NCI-H510A treated with DMSO at 0.1 percent for 48 hours (cell line): ENCODE measurements at regions not wholly inside any gene's neighbourhood (a gene's known extent, or its start where the extent isn't known, plus 50 kb on each side); places are given as distances from the start of the nearest gene placed in this dataset.
"Not testable (repeated sequence)": the region's sequence is repeated elsewhere in the genome, so short reads cannot be mapped to it uniquely, and the experiment has no call there.

Experiments
- DNase-seq: peaks from one replicate; lab custom pipeline; 2025; lab: John Stamatoyannopoulos, UW

DNA sequence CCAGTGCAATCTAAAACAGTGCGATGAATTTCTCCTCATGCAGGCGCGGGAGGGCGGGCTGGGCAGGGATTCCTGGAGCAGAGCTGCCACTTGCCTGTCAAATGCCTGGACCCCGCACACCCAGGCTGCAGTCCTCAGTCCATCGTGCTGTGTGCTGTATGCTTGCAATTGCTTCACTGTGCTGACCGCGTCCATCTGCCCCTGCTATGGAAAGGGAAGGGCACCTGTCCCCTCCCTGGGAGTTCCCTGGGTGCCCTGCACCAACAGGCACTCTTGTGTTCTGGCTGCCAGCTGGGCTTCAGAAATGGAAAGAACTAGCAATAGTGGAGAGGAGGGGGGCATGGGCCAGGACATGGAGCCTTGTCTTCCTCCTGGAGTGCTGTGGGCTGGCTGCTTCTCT lies 185.4 kb upstream of the B3GAT1 start:
- DNase-seq, result no peak

GRCh38 chr11:134596404-134596803 lies 184.4 kb upstream of the B3GAT1 start:
- no peak for DNase-seq

DNA sequence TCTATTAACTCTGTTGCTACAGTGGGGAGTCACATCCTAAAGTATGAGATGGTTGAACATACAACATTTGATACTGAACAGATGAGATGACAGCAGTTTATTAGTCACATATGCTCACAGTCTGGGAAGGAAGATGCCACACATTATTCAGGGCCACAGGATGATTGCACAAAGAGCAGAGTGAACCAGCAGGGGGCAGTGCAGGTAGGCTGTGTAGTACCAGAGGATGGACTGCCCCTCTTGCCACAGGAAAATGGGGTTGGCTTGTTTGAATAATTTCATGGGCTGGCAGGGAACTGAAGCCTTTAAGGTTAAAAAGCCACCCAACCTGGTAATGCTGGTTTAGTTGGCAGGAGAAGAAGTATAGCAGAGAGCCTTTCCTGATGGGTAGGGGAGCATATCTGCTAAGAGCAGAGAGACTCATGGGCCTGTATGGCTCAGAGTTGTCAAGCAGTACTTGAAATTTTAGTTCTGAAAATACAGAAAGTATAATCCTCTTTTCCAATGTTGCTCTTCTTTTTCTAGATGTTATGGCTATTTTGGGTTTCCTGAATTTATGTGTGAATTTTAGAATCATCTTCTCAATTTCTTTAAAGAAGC lies 180.4 kb upstream of the B3GAT1 start:
- no peak for DNase-seq

DNA sequence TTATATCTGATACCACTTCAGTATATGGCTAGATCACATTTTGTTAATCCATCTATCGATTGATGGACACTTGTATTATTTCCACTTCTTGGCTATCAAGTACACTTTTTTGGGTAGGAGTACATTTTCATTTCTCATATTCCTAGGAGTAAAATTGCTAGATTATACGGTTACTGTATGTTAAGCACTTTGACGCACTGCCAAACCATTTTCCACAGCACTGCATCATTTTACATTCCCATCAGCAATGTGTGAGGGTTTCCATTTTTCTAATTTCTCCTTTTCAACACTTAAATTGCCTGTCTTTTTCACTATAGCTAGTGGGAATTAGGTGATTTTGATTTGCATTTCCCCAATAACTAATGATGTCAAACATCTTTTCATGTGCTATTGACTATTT lies 179.3 kb upstream of the B3GAT1 start:
- DNase-seq, result no peak

- no peak for DNase-seq
Observed at GRCh38 chr11:134589129-134589528, 177.1 kb upstream of the B3GAT1 start.

DNA sequence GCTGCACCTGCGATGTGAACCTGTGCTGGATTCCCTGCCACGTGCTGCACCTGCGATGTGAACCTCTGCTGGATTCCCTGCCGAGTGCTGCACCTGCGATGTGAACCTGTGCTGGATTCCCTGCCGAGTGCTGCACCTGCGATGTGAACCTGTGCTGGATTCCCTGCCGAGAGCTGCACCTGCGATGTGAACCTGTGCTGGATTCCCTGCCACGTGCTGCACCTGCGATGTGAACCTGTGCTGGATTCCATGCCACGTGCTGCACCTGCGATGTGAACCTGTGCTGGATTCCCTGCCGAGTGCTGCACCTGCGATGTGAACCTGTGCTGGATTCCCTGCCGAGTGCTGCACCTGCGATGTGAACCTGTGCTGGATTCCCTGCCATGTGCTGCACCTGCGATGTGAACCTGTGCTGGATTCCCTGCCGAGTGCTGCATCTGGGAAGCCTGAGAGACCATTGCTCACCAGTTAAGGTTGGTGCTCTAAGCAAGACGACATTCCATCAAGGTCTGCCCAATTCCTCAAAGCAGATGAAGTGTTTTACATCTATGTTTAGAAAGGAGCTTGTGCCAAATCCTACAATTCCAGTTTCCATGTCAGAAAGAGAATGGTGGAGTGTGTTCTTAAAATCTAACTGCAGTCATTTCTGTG lies 176.5 kb upstream of the B3GAT1 start:
- DNase-seq, result not testable (repeated sequence)

GRCh38 chr11:134587345-134587744 lies 175.3 kb upstream of the B3GAT1 start:
- no peak for DNase-seq

GRCh38 chr11:134586726-134587125 lies 174.7 kb upstream of the B3GAT1 start:
- DNase-seq, result no peak

- no peak for DNase-seq
Observed at GRCh38 chr11:134585666-134586610, 173.9 kb upstream of the B3GAT1 start.

DNA sequence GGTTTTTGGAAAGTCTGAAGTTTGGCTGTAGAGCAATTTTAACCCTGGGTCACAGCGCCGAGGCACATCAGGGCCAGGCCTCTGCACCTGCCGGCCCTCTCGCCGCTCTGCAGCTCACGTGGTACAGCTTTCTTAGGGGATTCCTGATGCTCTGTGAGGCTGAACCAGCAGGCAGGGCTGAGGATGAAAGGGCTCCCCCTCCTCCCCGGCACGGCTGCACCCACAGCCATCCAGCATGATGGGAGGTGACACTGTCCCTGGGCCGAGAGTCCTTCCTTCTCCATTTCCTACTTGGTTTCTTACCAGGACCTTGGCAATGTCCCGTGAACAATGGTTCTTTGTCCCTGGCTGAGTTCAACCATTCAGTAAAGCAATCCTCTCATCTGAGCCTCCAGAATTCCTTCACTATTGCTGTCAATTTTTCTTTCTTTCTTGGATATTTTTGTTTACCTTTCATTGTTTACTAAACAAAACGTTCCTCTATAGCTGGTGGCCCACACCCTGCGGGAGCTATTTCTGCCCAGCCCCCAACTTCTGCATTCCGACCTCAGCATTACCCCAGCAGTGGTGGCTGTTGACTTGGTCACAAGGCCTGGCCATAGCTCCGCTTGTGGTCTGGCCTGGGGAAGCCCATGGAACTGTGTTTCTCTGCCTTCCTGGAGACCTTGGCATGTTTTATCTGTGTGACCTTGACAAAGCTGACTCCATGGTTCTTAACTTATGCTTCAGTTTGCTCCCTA lies 172.8 kb upstream of the B3GAT1 start:
- DNase-seq, result no peak

DNA sequence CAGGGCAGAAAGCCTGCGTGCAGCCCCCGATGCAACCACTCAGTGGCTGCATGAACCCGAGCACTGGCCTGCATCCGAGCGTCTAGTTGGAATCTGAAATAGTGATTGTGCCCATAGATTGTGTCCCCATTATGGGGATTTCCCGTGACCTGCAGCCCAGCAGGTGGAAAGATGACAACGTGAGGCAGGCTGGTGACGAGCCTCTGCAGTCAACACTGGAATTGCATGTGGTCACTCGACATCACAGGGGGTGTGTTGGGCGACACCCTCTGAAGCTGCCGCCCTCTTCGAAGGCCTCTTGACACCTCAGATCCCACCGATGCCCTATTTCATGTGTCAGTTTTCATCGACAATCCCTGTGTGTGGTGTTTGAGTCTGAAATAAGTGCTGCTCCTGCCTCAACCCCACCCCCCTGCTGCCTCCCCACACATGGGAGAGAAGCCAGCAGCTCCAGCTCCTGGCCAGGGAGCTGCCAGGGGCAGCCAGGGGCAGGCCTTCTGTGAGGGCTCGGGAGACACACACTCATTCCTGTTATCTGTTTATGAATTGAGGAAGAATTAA lies 172.0 kb upstream of the B3GAT1 start:
- no peak for DNase-seq

DNA sequence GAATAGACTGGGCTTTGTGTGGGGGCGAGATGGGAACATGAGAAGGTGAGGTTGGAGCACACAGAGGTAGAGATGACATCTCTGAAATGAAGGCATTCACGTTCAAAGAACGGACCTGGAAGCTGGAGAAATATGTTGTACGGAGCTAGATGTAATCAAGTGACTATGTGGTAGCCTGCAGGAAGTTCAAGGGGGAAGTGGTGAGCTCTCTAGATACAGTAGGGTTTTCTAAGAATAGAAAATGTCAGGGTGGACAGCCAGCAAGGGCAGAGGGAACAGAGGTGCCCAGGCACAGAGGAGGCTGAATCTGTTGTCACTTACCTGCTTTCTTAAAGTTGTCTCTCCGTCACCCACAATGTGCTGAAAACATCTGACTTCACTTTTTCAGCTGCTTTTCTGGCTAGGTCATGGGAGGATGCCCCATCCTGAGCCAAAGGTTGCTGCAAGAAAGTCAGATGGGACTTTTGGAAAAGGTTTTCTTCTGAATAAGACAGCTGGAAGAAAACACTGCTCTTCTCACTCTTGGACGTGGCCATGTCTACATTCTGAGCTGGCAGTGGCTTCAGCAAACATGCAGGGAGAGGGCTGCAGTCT lies 171.5 kb upstream of the B3GAT1 start:
- DNase-seq, result no peak

DNA sequence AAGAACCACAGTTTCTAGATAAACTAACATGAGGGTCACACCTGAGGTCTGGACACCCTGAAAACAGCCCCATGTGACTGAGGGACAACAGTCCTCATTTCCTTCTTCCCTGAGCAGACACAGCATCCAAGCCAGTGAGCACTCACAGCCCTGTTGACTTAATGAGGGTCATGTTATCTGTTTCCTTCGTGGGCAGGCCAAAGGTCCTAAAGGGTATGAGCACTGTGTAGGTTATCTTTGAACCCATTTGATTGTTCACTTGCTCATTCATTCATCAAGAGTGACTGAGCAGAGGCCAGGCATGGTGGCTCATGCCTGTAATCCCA lies 170.7 kb upstream of the B3GAT1 start:
- no peak for DNase-seq

DNA sequence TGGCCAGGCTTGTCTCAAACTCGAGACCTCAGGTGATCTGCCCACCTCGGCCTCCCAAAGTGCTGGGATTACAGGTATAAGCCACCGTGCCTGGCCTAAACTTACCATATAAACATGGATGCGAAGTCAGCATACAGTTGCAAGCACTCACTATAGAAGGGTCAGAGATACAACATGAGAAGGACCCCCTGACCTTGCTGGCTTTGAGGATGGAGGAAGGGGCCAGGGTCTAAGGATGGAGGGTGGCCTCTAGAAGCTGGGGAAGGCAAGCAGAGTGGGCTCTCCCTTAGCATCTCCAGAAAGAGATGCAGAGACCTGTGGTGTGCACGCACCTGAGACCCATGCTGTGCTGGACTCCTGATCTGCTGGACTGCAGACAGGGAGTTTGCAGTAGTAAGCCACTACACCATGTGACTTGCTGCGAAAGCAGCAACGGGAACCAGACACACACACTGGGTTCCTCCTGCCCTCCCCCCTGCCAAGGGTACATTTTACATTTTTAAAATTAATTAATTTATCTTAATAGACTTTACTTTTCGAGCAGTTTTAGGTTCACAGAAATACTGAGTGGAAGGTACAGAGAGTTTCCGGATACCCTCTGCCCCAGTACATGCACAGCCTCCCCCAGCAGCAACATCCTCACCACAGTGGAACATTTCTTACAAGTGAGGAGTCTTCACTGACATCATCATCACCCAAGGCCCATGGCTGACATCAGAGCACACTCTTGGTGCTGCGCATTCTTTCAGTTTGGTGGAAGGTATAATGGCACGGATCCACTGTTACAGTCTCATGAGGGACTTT lies 170.1 kb upstream of the B3GAT1 start:
- DNase-seq, result no peak

DNA sequence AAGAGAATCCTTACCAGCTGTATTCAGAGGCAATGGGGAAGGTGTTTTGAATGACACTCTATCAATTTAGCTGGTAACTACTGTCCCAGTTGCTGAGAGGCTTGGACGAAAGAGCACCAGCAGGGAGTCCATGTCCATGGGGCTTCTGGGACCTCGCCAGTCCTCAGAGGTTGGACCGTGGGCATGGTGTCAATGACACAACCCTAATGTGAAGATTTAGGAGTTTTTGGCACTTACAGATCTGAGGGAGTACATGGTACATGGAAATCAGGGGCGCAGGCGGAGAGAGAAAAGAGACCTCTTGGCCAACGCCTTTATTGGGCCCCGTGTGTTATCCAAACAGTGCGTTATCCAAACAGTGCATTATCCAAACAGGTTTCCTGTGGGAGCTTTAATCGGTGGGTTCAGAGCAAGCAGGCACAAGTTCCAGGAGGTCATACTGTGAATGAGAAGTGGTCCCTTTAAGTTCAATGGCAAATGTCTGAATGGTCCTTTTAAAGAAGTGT lies 169.1 kb upstream of the B3GAT1 start:
- no peak for DNase-seq

- no peak for DNase-seq
Observed at GRCh38 chr11:134580610-134580975, 168.6 kb upstream of the B3GAT1 start.

- no peak for DNase-seq
Observed at GRCh38 chr11:134579724-134580609, 167.9 kb upstream of the B3GAT1 start.

GRCh38 chr11:134578807-134579723 lies 167.0 kb upstream of the B3GAT1 start:
- DNase-seq, result no peak
